NCI-H128 (cell line): ENCODE measurements at regions not wholly inside any gene's neighbourhood (a gene's known extent, or its start where the extent isn't known, plus 50 kb on each side); places are given as distances from the start of the nearest gene placed in this dataset.

ENCODE experiments used
- DNase-seq: peaks from one replicate; lab custom pipeline; 2025; ENCODE audit not compliant: unreplicated experiment; lab: John Stamatoyannopoulos, UW

- DNase-seq: no peak
Measured at GRCh38 chr17:33352526-33352925, 59.4 kb upstream of the ASIC2 start.

GRCh38 chr17:33356266-33356665 is 63.2 kb upstream of the ASIC2 start:
- DNase-seq: no peak

- no peak for DNase-seq
Measured at GRCh38 chr17:33363475-33363874, 70.4 kb upstream of the ASIC2 start.

GRCh38 chr17:33366960-33367359 is 73.9 kb upstream of the ASIC2 start:
- no peak for DNase-seq

GRCh38 chr17:33369149-33369548 is 76.1 kb upstream of the ASIC2 start:
- DNase-seq: no peak

GRCh38 chr17:33369876-33370275 is 76.8 kb upstream of the ASIC2 start:
- no peak for DNase-seq

GRCh38 chr17:33370401-33370800 is 77.3 kb upstream of the ASIC2 start:
- DNase-seq: no peak

GRCh38 chr17:33371377-33371776 is 78.3 kb upstream of the ASIC2 start:
- no peak for DNase-seq

GRCh38 chr17:33373273-33373672 is 80.2 kb upstream of the ASIC2 start:
- no peak for DNase-seq

- DNase-seq: no peak
Measured at GRCh38 chr17:33375103-33375502, 82.0 kb upstream of the ASIC2 start.

- no peak for DNase-seq
Measured at GRCh38 chr17:33375783-33376182, 82.7 kb upstream of the ASIC2 start.

- no peak for DNase-seq
Measured at GRCh38 chr17:33377837-33378595, 84.9 kb upstream of the ASIC2 start.

- DNase-seq: no peak
Measured at GRCh38 chr17:33381201-33381600, 88.1 kb upstream of the ASIC2 start.

GRCh38 chr17:33383488-33384023 is 90.5 kb upstream of the ASIC2 start:
- no peak for DNase-seq

- DNase-seq: no peak
Measured at GRCh38 chr17:33385133-33385532, 92.0 kb upstream of the ASIC2 start.

GRCh38 chr17:33385713-33386112 is 92.6 kb upstream of the ASIC2 start:
- DNase-seq: no peak

- no peak for DNase-seq
Measured at GRCh38 chr17:33387406-33387805, 94.3 kb upstream of the ASIC2 start.

- DNase-seq: no peak
Measured at GRCh38 chr17:33389504-33390135, 96.5 kb upstream of the ASIC2 start.

GRCh38 chr17:33390479-33391176 is 97.5 kb upstream of the ASIC2 start:
- DNase-seq: no peak

- no peak for DNase-seq
Measured at GRCh38 chr17:33396818-33397217, 103.7 kb upstream of the ASIC2 start.

- no peak for DNase-seq
Measured at GRCh38 chr17:33398386-33398785, 105.3 kb upstream of the ASIC2 start.

- DNase-seq: no peak
Measured at GRCh38 chr17:33401249-33401648, 108.2 kb upstream of the ASIC2 start.
